Left ventricle myocardium superior (tissue), 1 donor: ENCODE measurements at regions not wholly inside any gene's neighbourhood (a gene's known extent, or its start where the extent isn't known, plus 50 kb on each side); places are given as distances from the start of the nearest gene placed in this dataset.
"Not testable (repeated sequence)": the region's sequence is repeated elsewhere in the genome, so short reads cannot be mapped to it uniquely, and the experiment has no call there.

Experiments used
- ATAC-seq: fragments of 200-7000 bp; cut with Tn5 transposase; one replicate; pipeline ENCODE4 v1.9.1; 2020; ENCODE audit warnings: mild to moderate bottlenecking, moderate library complexity
- DNase-seq: peaks from one replicate; pipeline ENCODE4 v3.0.0-alpha.2; 2020
- intact Hi-C: fragments of 100-400 bp; cut with micrococcal nuclease; formaldehyde crosslinking; loops from one replicate; pipeline ENCODE4 v1.11.0; 2022
- donor health status: DM: no; HTN: yes; CAD: no; lungs with severe emphysema.

GRCh38 chr4:137968956-137969678 lies 273.0 kb downstream of the SLC7A11 start:
- ATAC-seq, result no peak
- no peak for DNase-seq
- intact Hi-C loops, result no loop called here

DNA sequence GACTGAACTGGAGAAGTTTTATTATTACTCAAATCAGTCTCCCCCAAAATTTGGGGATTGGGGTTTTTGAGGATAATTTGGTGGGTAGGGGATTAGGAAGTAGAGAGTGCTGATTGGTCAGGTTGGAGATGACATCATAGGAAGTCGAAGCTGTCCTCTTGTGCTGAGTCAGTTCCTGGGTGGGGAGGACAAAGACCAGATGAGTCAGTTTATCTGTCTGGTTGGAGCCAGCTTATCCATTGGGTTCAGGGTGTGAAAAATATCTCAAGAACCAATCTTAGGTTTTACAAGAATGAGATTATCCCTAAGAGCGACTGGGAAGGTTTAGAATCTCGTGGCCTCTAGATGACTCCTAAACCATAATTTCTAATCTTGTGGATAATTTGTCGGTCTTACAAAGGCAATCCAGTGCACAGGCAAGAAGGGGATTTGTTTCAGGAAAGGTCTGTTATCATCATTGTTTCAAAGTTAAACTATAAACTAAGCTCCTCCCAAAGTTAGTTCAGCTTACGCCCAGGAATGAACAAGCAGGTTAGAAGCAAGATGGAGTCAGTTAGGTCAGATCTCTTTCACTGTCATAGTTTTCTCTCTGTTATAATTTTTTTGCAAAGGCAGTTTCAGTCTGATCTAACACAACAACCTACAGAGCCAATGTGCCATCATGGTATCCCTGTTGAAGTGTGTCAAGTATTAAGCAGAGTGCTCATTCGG lies 274.5 kb downstream of the SLC7A11 start:
- intact Hi-C loops, result no loop called here
- ATAC-seq, result no peak

DNA sequence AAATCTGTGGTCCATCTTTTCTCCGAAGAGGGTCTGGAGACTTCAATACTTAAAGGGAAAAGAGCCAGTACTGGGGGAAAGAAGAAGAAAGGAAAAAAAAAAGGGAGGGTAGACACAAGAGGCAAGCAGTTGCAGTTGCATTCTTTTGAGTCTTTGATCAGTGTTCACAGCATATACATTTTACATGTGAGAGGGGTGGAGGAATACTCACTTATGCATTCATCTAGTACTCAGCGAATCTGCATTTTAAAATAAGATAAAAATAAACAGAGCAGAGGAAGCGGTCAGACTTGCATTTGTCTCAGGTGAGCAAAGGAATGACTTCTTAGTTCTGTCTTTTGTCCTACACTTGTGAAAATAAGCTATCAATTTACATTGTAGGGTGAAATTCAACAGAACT lies 275.6 kb downstream of the SLC7A11 start:
- intact Hi-C loops, result no loop called here
- ATAC-seq (no peak), DNase-seq (no peak)

More for the DNA sequence above, 274.5 kb downstream of the SLC7A11 start:
- no peak for DNase-seq

- ATAC-seq, result no peak
- intact Hi-C loops, result no loop called here
- DNase-seq, result no peak
Measured at GRCh38 chr4:137961051-137961438, 281.1 kb downstream of the SLC7A11 start.

- DNase-seq (no peak), ATAC-seq (no peak)
- intact Hi-C loops, result no loop called here
Measured at GRCh38 chr4:137960371-137961050, 281.6 kb downstream of the SLC7A11 start.

- intact Hi-C loops, result no loop called here
- no peak for ATAC-seq
- DNase-seq, result no peak
Measured at GRCh38 chr4:137957806-137958205, 284.3 kb downstream of the SLC7A11 start.

DNA sequence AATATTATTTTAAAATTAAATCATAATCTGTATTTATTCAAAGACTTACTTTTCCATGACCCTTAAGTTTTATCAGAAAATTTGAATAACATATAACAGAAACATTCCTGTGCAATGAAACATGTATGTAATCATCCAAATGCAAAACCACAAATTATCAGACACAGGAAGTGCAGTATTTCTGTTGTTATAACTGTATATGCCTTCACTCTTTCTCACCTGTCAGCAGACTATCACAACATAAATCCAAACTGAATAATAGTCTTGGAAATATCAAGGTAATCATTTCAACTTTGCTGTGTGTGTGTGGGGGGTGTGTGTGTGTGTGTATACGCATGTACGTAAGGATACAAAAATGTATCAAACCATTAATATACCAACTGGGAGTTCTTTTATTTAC lies 285.9 kb downstream of the SLC7A11 start:
- intact Hi-C loops, result no loop called here
- no peak for ATAC-seq

DNA sequence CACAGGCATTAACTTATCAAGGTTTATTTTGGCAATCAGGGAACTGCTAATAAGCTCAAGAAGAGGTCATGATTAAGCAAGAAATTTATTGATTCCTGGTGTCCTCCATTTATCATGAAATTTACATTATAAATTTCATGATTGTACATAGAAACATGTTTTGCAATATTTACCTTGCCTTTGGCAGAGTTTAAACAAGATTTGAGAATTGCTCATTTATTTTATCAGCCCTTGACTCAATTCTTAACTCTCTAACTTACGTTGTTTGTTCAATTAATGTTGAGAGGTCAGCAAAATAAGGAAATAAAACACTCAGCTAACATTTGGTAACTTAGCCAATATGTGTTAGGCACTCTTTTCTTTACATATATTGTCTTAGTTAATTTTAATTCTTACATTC lies 286.6 kb downstream of the SLC7A11 start:
- intact Hi-C loops, result no loop called here
- DNase-seq (no peak), ATAC-seq (no peak)

More for the DNA sequence above, 285.9 kb downstream of the SLC7A11 start:
- DNase-seq, result no peak

DNA sequence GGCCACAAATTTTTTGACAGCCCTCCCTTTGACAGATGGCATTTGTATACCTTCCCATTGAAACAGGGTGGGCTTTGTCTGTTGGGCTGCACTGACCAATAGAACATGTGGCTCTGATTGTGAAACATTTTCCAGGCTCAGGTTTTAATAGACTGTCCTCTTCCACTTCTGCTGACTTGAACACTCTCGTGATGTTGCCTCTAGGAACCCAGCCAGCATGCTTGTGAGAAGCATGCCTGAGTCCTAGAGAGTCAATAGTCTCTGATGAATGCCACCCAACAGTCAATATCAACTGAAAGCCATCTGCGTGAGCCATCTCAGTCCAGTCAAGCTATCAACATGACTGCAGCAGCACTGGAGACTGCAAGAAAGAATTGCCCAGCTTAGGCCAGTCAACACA lies 290.0 kb downstream of the SLC7A11 start:
- no peak for ATAC-seq
- intact Hi-C loops, result no loop called here
- no peak for DNase-seq

DNA sequence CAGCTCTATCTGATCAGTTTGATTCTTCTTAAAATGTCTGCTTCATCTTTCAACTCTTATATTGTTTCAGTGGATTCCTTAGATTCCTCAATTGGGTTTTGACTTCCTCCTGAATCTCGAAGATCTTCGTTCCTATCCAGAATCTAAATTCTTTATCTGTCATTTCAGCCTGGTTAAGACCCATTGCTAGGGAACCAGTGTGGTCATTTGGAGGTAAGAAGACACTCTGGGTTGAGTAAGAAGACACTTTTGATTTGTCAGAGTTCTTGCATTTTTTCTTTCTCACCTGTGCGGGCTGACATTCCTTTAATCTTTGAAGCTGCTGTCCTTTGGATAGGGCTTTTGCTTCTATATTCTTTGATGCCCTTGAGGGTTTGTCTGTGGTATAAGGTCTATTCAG lies 291.9 kb downstream of the SLC7A11 start:
- DNase-seq, result no peak
- no peak for ATAC-seq
- intact Hi-C loops, result no loop called here

DNA sequence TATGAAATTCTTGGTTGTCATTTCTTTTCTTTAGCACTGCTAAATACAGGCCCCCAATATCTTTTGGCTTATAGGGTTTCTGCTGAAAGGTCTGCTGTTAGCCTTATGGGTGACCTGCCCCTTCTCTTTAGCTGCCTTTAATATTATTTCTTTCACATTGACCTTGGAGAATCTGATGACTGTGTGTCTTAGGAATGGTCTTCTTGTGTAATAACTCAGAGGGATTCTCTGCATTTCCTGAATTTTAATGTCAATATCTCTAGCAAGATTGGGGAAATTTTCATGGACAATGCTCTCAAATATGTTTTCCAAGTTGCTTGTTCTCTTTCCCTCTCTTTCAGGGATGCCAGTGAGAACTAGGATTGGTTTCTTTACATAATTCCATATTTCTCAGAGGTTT lies 292.4 kb downstream of the SLC7A11 start:
- intact Hi-C loops, result no loop called here
- ATAC-seq (no peak), DNase-seq (no peak)

DNA sequence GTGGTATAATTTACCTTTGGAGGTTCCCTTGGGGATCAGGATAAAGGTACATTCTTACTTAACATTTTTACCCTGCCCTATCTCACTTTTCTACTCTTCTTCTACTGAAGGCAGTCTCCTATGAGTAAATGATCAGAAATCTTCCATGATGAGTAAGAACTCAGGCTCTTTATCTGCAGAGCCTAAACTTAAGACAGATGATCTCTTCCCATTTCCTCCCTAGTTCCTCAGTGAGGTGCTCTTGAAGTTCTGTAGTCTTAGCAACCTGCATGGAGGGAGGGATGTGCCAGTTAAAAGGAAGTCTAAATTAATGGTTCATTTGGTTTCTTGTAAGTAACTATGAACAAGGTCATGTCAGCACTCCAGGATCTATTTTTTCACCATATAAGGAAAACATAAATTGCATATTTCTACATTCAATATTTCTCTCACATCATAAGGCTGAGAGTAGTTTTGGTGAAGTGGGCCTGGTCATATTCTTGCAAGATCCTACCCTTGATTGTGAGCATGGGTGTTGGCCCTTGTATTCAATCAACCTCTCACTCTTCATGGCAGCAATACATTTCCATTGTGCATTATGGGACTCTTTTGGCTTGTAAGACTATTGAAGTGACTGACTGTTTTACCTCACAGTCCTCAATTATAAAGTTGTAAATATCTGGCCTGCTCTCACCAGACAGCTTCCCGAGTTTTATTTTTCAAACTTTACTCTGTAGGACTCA lies 295.5 kb downstream of the SLC7A11 start:
- ATAC-seq (no peak), DNase-seq (no peak)

GRCh38 chr4:137942815-137943214 lies 299.3 kb downstream of the SLC7A11 start:
- ATAC-seq, DNase-seq, intact Hi-C loops: not testable (repeated sequence)

More for the DNA sequence above, 295.5 kb downstream of the SLC7A11 start:
- intact Hi-C loops, result no loop called here

DNA sequence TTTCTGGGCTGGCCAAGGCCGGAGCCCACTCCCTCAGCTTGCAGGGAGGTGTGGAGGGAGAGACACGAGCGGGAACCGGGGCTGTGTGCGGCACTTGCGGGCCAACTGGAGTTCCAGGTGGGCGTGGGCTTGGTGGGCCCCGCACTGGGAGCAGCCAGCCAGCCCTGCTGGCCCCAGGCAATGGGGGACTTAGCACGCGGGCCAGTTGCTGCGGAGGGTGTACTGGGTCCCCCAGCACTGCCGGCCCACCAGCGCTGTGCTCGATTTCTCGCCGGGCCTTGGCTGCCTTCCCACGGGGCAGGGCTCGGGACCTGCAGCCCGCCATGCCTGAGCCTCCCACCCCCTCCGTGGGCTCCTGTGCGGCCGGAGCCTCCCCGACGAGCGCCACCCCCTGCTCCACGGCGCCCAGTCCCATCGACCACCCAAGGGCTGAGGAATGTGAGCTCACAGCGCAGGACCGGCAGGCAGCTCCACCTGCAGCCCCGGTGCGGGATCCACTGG lies 300.1 kb downstream of the SLC7A11 start:
- ATAC-seq, intact Hi-C loops, DNase-seq: not testable (repeated sequence)

DNA sequence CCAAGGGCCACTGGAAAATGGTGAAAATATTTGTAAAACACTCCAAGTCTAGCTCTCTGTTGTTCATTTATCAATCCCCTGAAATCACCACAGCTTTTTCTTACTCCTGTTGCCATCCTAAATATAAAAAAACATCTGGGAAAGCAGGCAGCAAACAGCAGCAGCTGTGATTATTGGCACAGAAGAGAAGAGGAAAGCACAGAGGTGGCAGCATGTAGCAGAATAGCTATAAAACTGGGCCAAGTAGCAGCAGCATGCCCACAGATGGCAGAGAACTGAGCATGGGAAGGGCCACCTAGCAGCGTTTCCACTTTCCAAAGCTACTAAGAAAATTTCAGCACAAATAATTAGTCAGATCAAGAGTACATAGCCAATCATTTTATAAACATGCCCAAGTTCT lies 307.2 kb downstream of the SLC7A11 start:
- ATAC-seq, result no peak
- intact Hi-C loops, result no loop called here

DNA sequence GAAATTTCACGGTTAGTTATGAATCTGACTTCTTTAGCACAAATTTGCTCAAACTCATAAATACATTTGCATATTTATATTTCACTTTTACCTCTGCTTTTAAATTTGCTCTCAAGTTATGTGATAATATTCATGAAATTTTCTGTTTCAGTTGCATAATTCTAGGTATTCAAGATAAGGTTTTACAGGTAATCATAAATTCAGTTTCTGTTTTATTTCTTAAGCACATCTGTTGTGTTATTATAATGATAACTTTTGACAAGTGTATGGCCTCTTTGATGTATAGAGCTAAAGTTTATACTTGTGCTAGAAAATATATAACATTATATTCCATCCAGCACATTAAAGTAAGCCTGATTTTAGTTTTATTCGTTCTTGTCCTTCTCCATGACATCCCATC lies 308.1 kb downstream of the SLC7A11 start:
- intact Hi-C loops, result no loop called here
- no peak for ATAC-seq
- DNase-seq, result no peak

More for the DNA sequence above, 307.2 kb downstream of the SLC7A11 start:
- no peak for DNase-seq

DNA sequence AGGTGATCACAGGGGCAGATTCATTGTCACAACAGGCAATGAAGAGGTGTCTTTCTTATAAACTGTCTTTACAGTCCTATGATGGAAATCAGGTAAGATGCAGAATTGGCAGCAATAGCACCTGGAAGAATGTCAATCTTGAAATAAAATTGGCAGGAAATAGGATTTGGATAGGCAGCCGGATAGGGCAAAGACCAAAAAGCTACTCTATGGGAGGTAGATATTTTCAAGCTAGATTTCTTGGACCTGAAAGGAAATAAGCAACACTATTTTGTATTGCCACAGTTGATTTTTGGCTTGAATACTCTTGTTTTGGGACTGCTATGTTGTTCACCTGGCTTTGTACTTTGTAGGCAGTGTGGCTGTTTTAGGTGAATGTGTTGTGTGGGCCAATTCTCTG lies 314.2 kb downstream of the SLC7A11 start:
- ATAC-seq, result no peak
- intact Hi-C loops, result no loop called here

GRCh38 chr4:137923494-137923893 lies 318.7 kb downstream of the SLC7A11 start:
- DNase-seq (no peak), ATAC-seq (no peak)
- intact Hi-C loops, result no loop called here

More for the DNA sequence above, 314.2 kb downstream of the SLC7A11 start:
- DNase-seq, result no peak

GRCh38 chr4:137922721-137923120 lies 319.4 kb downstream of the SLC7A11 start:
- ATAC-seq (no peak), DNase-seq (no peak)
- intact Hi-C loops, result no loop called here
